Astrocyte (in vitro differentiated cells and primary cell): ENCODE measurements at regions not wholly inside any gene's neighbourhood (a gene's known extent, or its start where the extent isn't known, plus 50 kb on each side); places are given as distances from the start of the nearest gene placed in this dataset.

Experiments used
- CTCF ChIP-seq: IDR thresholded peaks from 2 replicates; pipeline ENCODE4 v1.5.1; 2011; ENCODE audit warnings: low read depth, mild to moderate bottlenecking, inconsistent platforms, low read length, moderate library complexity; ENCODE audit not compliant: insufficient read depth
- EZH2 ChIP-seq: IDR thresholded peaks from 2 replicates; pipeline ENCODE4 v1.6.1; 2012; ENCODE audit warnings: mild to moderate bottlenecking, low read length, inconsistent platforms; ENCODE audit not compliant: insufficient read depth

- no peak for TF ChIP-seq CTCF
- TF ChIP-seq EZH2 = no peak
These were observed 540.0 kb upstream of the GRAMD2B start for GRCh38 chr5:125883223-125883622.
